MM.1S (cell line): ENCODE measurements at regions not wholly inside any gene's neighbourhood (a gene's known extent, or its start where the extent isn't known, plus 50 kb on each side); places are given as distances from the start of the nearest gene placed in this dataset.

Experiments used
- EZH2phosphoT487 ChIP-seq: fragments of 300-600 bp; sonication (generic); IDR thresholded peaks from 2 replicates; pipeline ENCODE4 v1.6.1; 2018; ENCODE audit warnings: antibody characterized with exemption, low read length
- TF ChIP-seq, protein P1 (sequence below): fragments of 300-600 bp; sonication (generic); IDR thresholded peaks from 2 replicates; pipeline ENCODE4 v1.5.1; 2016; ENCODE audit warnings: antibody characterized with exemption, low read length, mixed read lengths

DNA sequence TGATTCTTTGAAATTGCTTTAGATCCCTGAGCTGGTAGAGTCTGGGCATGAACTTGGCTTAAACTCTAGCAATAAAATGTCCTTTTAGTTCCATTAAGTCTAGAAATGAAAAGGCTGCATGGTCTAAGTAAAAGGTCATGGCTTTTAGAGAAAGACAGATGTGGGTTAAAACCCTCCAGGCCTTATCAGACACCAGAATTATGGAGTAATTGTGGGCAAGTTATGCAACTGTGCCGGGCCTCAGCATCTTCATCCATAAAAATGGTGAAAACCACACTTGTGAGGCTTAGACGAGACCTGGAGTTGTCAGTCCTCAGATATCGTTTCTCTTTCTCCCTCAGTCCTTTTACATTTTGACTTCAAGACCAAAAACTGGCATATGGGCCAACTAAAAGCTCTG, 597.9 kb upstream of the KIRREL3 start:
- TF ChIP-seq, protein P1, sequence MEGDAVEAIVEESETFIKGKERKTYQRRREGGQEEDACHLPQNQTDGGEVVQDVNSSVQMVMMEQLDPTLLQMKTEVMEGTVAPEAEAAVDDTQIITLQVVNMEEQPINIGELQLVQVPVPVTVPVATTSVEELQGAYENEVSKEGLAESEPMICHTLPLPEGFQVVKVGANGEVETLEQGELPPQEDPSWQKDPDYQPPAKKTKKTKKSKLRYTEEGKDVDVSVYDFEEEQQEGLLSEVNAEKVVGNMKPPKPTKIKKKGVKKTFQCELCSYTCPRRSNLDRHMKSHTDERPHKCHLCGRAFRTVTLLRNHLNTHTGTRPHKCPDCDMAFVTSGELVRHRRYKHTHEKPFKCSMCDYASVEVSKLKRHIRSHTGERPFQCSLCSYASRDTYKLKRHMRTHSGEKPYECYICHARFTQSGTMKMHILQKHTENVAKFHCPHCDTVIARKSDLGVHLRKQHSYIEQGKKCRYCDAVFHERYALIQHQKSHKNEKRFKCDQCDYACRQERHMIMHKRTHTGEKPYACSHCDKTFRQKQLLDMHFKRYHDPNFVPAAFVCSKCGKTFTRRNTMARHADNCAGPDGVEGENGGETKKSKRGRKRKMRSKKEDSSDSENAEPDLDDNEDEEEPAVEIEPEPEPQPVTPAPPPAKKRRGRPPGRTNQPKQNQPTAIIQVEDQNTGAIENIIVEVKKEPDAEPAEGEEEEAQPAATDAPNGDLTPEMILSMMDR, result no peak
- TF ChIP-seq EZH2phosphoT487, result no peak
